ENCODE measurements at regions not wholly inside any gene's neighbourhood (a gene's known extent, or its start where the extent isn't known, plus 50 kb on each side); places are given as distances from the start of the nearest gene placed in this dataset.

- no peaks in the 10 kb centered on the region for H3K9me3 ChIP-seq (ENCODE audit: control insufficient read depth, insufficient read depth, low read length)
- H4K20me1 ChIP-seq (ENCODE audit: control insufficient read depth, insufficient read depth, low read depth, low read length), result no peaks in the 10 kb centered on the region
- H3K4me2 ChIP-seq (ENCODE audit: low read length), result no peak overlapping the region
- H3K9me2 ChIP-seq (replicated peaks; ENCODE audit: control insufficient read depth, low read length), result no peaks in the 10 kb centered on the region
- H3K4me3 ChIP-seq (ENCODE audit: low read length), result no peak overlapping the region
- no peaks in the 10 kb centered on the region for H3K36me3 ChIP-seq (ENCODE audit: control insufficient read depth, low read length)
- no peak overlapping the region for H3K27ac ChIP-seq (ENCODE audit: low read depth, low read length)
- no peaks in the 10 kb centered on the region for H3F3A ChIP-seq (ENCODE audit: control insufficient read depth, insufficient read depth)
- no peaks in the 10 kb centered on the region for H3K4me1 ChIP-seq (ENCODE audit: control insufficient read depth, low read length)
- H3K79me2 ChIP-seq (ENCODE audit: control insufficient read depth, low read length), result no peaks in the 10 kb centered on the region
- H3K27me3 ChIP-seq (ENCODE audit: control insufficient read depth, low read length), result no peaks in the 10 kb centered on the region; the same call in 1 of the 2 replicates
- TF ChIP-seq CTCF (IDR thresholded peaks at IDR 0.05; ENCODE audit: low read depth, low read length, poor library complexity, severe bottlenecking), result no peak
- no peak for TF ChIP-seq EZH2phosphoT487 (IDR thresholded peaks at IDR 0.05; ENCODE audit: borderline replicate concordance, low read length)
Observed at GRCh38 chr3:13221491-13222061, 148.3 kb upstream of the IQSEC1 start.

- H3K36me3 ChIP-seq (ENCODE audit: control insufficient read depth, low read length), result no peaks in the 10 kb centered on the region
- no peaks in the 10 kb centered on the region for H4K20me1 ChIP-seq (ENCODE audit: control insufficient read depth, insufficient read depth, low read depth, low read length)
- no peak overlapping the region for H3K27ac ChIP-seq (ENCODE audit: low read depth, low read length)
- no peaks in the 10 kb centered on the region; the same call in 1 of the 2 replicates for H3K27me3 ChIP-seq (ENCODE audit: control insufficient read depth, low read length)
- H3K9me3 ChIP-seq (ENCODE audit: control insufficient read depth, insufficient read depth, low read length), result no peaks in the 10 kb centered on the region
- H3F3A ChIP-seq (ENCODE audit: control insufficient read depth, insufficient read depth), result no peaks in the 10 kb centered on the region
- H3K79me2 ChIP-seq (ENCODE audit: control insufficient read depth, low read length), result no peaks in the 10 kb centered on the region
- no peak overlapping the region for H3K4me3 ChIP-seq (ENCODE audit: low read length)
- H3K9me2 ChIP-seq (replicated peaks; ENCODE audit: control insufficient read depth, low read length), result no peaks in the 10 kb centered on the region
- H3K4me2 ChIP-seq (ENCODE audit: low read length), result no peak overlapping the region
- TF ChIP-seq EZH2phosphoT487 (IDR thresholded peaks at IDR 0.05; ENCODE audit: borderline replicate concordance, low read length), result no peak
- H3K4me1 ChIP-seq (ENCODE audit: control insufficient read depth, low read length), result no peaks in the 10 kb centered on the region
Observed at GRCh38 chr3:13220991-13221390, 147.8 kb upstream of the IQSEC1 start.

DNA sequence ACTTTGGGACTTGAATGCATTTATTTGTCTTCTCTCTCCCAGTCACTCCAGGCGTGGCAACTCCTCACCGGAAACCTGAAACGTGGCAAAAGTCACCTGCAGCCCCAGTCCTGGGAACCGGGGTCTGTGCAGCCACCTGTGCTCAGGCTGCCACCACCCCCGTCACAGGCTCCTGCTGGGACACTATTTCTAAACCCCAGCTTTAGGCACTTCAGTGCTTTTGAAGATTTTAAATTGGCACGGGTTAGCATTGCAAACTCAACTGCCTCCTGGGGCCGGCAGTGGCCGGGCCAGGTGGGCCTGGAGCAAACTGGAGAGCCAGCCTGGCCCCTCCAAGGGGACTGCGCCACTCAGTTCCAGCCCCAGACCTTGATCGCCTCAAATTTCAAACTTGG is 146.7 kb upstream of the IQSEC1 start:
- Histone ChIP-seq H3K36me3 (ENCODE audit: control insufficient read depth, low read length) (no peaks in the 10 kb centered on the region), H3K27me3 (ENCODE audit: control insufficient read depth, low read length) (no peaks in the 10 kb centered on the region; the same call in 1 of the 2 replicates), H3K79me2 (ENCODE audit: control insufficient read depth, low read length) (no peaks in the 10 kb centered on the region), H3K4me3 (ENCODE audit: low read length) (no peak overlapping the region), H3K4me2 (ENCODE audit: low read length) (no peak overlapping the region), H3K9me3 (ENCODE audit: control insufficient read depth, insufficient read depth, low read length) (no peaks in the 10 kb centered on the region), H3F3A (ENCODE audit: control insufficient read depth, insufficient read depth) (no peaks in the 10 kb centered on the region), H3K4me1 (ENCODE audit: control insufficient read depth, low read length) (no peaks in the 10 kb centered on the region), H4K20me1 (ENCODE audit: control insufficient read depth, insufficient read depth, low read depth, low read length) (no peaks in the 10 kb centered on the region), H3K27ac (ENCODE audit: low read depth, low read length) (no peak overlapping the region), H3K9me2 (replicated peaks; ENCODE audit: control insufficient read depth, low read length) (no peaks in the 10 kb centered on the region)
- TF ChIP-seq EZH2phosphoT487 (IDR thresholded peaks at IDR 0.05; ENCODE audit: borderline replicate concordance, low read length) (no peak), CTCF (IDR thresholded peaks at IDR 0.05; ENCODE audit: low read depth, low read length, poor library complexity, severe bottlenecking) (no peak)

- Histone ChIP-seq H3K9me3 (ENCODE audit: control insufficient read depth, insufficient read depth, low read length) (no peaks in the 10 kb centered on the region), H4K20me1 (ENCODE audit: control insufficient read depth, insufficient read depth, low read depth, low read length) (no peaks in the 10 kb centered on the region), H3F3A (ENCODE audit: control insufficient read depth, insufficient read depth) (no peaks in the 10 kb centered on the region), H3K4me1 (ENCODE audit: control insufficient read depth, low read length) (no peaks in the 10 kb centered on the region), H3K27ac (ENCODE audit: low read depth, low read length) (no peak overlapping the region), H3K79me2 (ENCODE audit: control insufficient read depth, low read length) (no peaks in the 10 kb centered on the region), H3K27me3 (ENCODE audit: control insufficient read depth, low read length) (no peaks in the 10 kb centered on the region; the same call in 1 of the 2 replicates), H3K4me2 (ENCODE audit: low read length) (no peak overlapping the region), H3K4me3 (ENCODE audit: low read length) (no peak overlapping the region), H3K9me2 (replicated peaks; ENCODE audit: control insufficient read depth, low read length) (no peaks in the 10 kb centered on the region), H3K36me3 (ENCODE audit: control insufficient read depth, low read length) (no peaks in the 10 kb centered on the region)
- TF ChIP-seq CTCF (IDR thresholded peaks at IDR 0.05; ENCODE audit: low read depth, low read length, poor library complexity, severe bottlenecking) (no peak), EZH2phosphoT487 (IDR thresholded peaks at IDR 0.05; ENCODE audit: borderline replicate concordance, low read length) (no peak)
Observed at GRCh38 chr3:13219077-13219901, 146.1 kb upstream of the IQSEC1 start.
